Colonic mucosa (tissue), 4 donors: ENCODE measurements at regions not wholly inside any gene's neighbourhood (a gene's known extent, or its start where the extent isn't known, plus 50 kb on each side); places are given as distances from the start of the nearest gene placed in this dataset.
"Not testable (repeated sequence)": the region's sequence is repeated elsewhere in the genome, so short reads cannot be mapped to it uniquely, and the experiment has no call there.

Experiments used
- DNase-seq: peaks from one replicate; pipeline ENCODE4 v3.0.0-alpha.2; 2020
- H3K27ac ChIP-seq: fragments of 200-600 bp; one replicate; pipeline ENCODE4 v1.8.0; 2021
- H3K27me3 ChIP-seq: fragments of 200-600 bp; one replicate; pipeline ENCODE4 v1.8.0; 2021
- H3K36me3 ChIP-seq: fragments of 200-600 bp; one replicate; pipeline ENCODE4 v1.8.0; 2021
- H3K4me1 ChIP-seq: fragments of 200-600 bp; one replicate; pipeline ENCODE4 v1.8.0; 2021; ENCODE audit warnings: mild to moderate bottlenecking
- H3K4me3 ChIP-seq: fragments of 200-600 bp; one replicate; pipeline ENCODE4 v1.8.0; 2021
- H3K9ac ChIP-seq, 2 donors: one replicate each; pipeline ENCODE4 v1.7.0; 2013; ENCODE audit warnings: control low read depth in 2 of 2, low read depth in 2 of 2, low read length in 2 of 2
- H3K9me3 ChIP-seq: fragments of 200-600 bp; one replicate; pipeline ENCODE4 v1.8.0; 2021
- intact Hi-C: fragments of 100-400 bp; cut with DNase I; formaldehyde crosslinking; loops from one replicate; pipeline ENCODE4 v1.14.1; 2022
- TF ChIP-seq, protein P1 (sequence below): fragments of 200-600 bp; IDR thresholded peaks from one replicate; pipeline ENCODE4 v1.8.0; 2022; ENCODE audit warnings: antibody characterized with exemption, mild to moderate bottlenecking
- donor health status: healthy.
- donor health status: DM: no; HTN: no; CAD: no.
- donor health status: DM: no; HTN: no; CAD: no.

DNA sequence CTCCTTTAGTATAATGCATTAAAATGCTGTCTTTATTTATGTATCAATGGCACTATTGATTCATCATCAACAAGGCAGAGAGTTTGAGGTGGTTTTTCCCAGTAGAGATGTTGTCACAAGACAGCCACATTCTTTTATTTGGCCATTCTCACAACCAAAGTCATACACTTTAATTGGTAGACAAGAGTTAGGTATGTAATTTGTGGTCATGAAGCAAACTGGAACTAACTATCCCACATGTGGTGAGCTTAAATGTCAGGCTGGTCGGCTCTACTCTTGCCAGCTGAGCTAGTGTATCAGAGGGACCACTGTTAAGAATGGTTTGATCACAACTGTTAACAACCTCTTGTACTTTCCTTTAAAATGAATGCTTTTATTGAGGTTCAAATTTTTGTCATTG, 714.6 kb downstream of the CD109 start:
- H3K4me1 ChIP-seq = no peaks in the 10 kb centered on the region
- no peaks in the 10 kb centered on the region for H3K36me3 ChIP-seq
- H3K9ac ChIP-seq = no peak overlapping the region
- no peak for DNase-seq
- H3K27me3 ChIP-seq = no peaks in the 10 kb centered on the region
- no peak overlapping the region for H3K4me3 ChIP-seq
- H3K9me3 ChIP-seq = no peaks in the 10 kb centered on the region
- TF ChIP-seq, protein P1, sequence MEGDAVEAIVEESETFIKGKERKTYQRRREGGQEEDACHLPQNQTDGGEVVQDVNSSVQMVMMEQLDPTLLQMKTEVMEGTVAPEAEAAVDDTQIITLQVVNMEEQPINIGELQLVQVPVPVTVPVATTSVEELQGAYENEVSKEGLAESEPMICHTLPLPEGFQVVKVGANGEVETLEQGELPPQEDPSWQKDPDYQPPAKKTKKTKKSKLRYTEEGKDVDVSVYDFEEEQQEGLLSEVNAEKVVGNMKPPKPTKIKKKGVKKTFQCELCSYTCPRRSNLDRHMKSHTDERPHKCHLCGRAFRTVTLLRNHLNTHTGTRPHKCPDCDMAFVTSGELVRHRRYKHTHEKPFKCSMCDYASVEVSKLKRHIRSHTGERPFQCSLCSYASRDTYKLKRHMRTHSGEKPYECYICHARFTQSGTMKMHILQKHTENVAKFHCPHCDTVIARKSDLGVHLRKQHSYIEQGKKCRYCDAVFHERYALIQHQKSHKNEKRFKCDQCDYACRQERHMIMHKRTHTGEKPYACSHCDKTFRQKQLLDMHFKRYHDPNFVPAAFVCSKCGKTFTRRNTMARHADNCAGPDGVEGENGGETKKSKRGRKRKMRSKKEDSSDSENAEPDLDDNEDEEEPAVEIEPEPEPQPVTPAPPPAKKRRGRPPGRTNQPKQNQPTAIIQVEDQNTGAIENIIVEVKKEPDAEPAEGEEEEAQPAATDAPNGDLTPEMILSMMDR = no peak
- H3K27ac ChIP-seq = no peak overlapping the region
- intact Hi-C loops = loop anchor here (5.0 to 10.0 kb wide), 2 partner anchors 184 to 797 kb away; partner anchors contain the start of gene COL12A1

DNA sequence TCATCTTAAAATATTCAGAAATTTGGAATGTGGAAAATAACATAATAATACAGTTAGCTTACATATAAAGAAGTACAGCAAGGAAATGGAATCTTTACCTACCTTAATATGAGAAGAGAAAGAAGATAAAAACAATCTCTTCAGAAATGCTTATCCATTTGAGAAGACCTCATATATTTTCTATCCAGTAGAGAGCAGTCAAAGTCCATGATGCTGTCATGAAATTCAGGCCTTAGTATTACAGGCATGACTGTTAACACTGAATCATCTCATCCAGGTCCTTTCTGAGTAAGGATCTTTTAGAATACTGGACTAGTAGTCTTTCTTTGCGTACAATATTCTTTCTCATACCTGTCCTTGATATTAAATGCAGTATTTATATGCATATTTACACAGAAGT, 713.4 kb downstream of the CD109 start:
- Histone ChIP-seq H3K36me3 (no peaks in the 10 kb centered on the region), H3K9ac (no peak overlapping the region), H3K4me3 (no peak overlapping the region), H3K27ac (no peak overlapping the region), H3K9me3 (no peaks in the 10 kb centered on the region), H3K27me3 (no peaks in the 10 kb centered on the region), H3K4me1 (no peaks in the 10 kb centered on the region)
- intact Hi-C loops = no loop called here
- TF ChIP-seq, protein P1 = peak; percentile 23
- no peak for DNase-seq

DNA sequence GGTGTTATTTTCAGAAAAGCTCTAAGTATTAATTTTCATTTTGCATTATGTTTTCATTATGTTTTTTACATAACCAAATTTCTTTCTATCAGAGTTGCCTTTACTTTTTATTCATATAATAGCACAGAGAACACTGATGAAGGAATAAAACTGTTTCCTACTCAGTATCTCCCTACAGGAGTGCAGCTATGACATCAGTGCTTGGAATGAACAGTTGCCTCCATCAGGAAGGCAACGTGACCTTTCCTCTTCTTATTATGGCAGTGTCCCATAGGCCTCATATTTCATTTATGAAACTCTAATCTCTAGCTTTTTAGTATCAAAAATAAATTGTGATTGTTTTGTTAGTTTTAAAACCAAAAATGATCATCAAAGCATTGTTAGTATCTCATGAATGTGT, 712.8 kb downstream of the CD109 start:
- no peaks in the 10 kb centered on the region for H3K9me3 ChIP-seq
- H3K4me1 ChIP-seq = no peaks in the 10 kb centered on the region
- H3K36me3 ChIP-seq = no peaks in the 10 kb centered on the region
- H3K4me3 ChIP-seq = no peak overlapping the region
- H3K27ac ChIP-seq = no peak overlapping the region
- H3K27me3 ChIP-seq = no peaks in the 10 kb centered on the region
- H3K9ac ChIP-seq = no peak overlapping the region
- intact Hi-C loops = no loop called here
- no peak for DNase-seq
- TF ChIP-seq, protein P1 = no peak

DNA sequence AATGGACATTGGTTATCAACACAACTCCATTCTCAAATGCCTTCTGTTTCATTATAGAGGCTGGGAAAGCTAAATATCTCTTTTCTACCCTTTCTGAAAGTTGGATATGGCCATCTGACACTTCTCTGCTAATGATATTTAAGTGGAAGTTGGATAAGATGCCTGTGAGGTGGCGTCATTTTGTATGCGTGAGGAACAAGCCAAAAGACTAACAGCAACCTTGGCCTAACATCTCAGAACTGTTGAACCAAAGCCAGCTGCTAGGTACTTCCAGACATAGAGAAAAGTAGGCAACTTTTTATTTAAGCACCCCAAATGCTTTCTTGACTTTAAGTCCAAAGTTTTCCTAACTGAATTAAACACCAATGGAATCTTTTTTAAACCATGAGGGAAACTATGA, 708.4 kb downstream of the CD109 start:
- TF ChIP-seq, protein P1 = no peak
- no peak for DNase-seq
- intact Hi-C loops = no loop called here
- Histone ChIP-seq H3K9me3 (no peaks in the 10 kb centered on the region), H3K4me3 (no peak overlapping the region), H3K27me3 (no peaks in the 10 kb centered on the region), H3K4me1 (no peaks in the 10 kb centered on the region), H3K9ac (no peak overlapping the region), H3K36me3 (no peaks in the 10 kb centered on the region), H3K27ac (no peak overlapping the region)

DNA sequence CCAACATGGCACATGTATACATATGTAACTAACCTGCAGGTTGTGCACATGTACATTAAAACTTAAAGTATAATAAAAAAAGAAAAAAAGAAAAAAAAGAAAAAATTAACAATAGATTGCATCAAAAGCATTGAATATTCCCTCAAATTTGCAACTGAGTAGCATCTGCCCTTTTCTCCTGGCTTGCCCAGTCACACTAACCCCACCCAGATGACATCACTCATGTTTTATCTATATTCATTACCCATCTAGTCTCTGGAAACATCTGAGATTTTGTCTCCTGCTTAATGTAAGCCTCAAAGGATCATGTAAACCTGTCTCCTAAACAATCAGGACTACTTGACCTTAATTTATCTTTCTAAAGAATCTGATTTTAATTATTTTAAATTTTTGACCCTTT, 706.8 kb downstream of the CD109 start:
- no peaks in the 10 kb centered on the region for H3K36me3 ChIP-seq
- H3K27me3 ChIP-seq = no peaks in the 10 kb centered on the region
- H3K4me3 ChIP-seq = no peak overlapping the region
- no peak overlapping the region for H3K9ac ChIP-seq
- no peak overlapping the region for H3K27ac ChIP-seq
- TF ChIP-seq, protein P1 = no peak
- intact Hi-C loops = no loop called here
- H3K4me1 ChIP-seq = no peaks in the 10 kb centered on the region
- DNase-seq = no peak
- no peaks in the 10 kb centered on the region for H3K9me3 ChIP-seq

DNA sequence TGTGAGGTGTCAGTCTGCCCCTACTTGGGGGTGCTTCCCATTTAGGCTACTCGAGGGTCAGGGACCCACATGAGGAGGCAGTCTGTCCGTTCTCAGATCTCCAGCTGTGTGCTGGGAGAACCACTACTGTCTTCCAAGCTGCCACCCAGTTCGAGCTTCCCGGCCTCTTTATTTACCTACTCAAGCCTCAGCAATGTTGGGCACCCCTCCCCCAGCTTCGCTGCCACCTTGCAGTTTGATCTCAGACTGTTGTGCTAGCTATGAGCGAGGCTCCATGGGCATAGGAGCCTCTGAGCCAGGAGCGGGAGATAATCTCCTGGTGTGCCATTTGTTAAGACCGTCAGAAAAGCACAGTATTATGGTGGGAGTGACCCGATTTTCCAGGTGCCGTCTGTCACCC, 682.4 kb downstream of the CD109 start:
- H3K4me3 ChIP-seq, DNase-seq, intact Hi-C loops: not testable (repeated sequence)

More for the DNA sequence above, 682.4 kb downstream of the CD109 start:
- not testable (repeated sequence) for H3K9me3 ChIP-seq, H3K36me3 ChIP-seq, H3K4me1 ChIP-seq, H3K27ac ChIP-seq, H3K9ac ChIP-seq, H3K27me3 ChIP-seq
